Testis (tissue), 2 donors: ENCODE measurements at regions not wholly inside any gene's neighbourhood (a gene's known extent, or its start where the extent isn't known, plus 50 kb on each side); places are given as distances from the start of the nearest gene placed in this dataset.

Experiments
- POLR2A ChIP-seq: fragments of 450-650 bp; IDR thresholded peaks from one replicate; pipeline ENCODE4 v1.6.1; 2017; ENCODE audit warnings: antibody characterized with exemption, mild to moderate bottlenecking, moderate library complexity
- TF ChIP-seq, protein P1 (sequence below), 3 experiments: fragments of 450-650 bp in 2 of 3; fragments of 200-600 bp in 1 of 3; sonication (generic) in 1 of 3; IDR thresholded peaks; one replicate each; pipeline ENCODE4 v1.5.1; 2016 to 2019; ENCODE audit warnings: antibody characterized with exemption in 3 of 3, mild to moderate bottlenecking in 2 of 3, moderate library complexity in 1 of 3

DNA sequence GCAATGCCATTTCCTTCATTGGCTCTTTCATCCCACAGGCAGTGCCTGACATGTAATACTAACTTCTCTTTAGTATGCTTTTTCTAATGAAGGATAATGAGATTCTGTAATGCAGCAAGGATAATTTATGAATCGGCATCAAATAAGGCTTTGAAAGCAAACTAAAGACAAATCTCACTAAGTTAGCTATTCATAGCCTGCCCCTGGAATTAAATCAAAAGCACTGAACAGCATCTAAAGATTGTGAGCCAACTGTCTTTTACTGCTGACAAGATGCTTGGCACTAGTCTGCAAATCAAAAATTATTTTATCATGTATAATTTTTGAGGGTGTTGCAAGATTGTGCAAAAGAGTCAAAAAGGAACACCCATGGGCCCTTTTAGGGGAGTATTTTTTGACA lies 265.0 kb downstream of the CASP12 start:
- no peak for TF ChIP-seq POLR2A
- TF ChIP-seq, protein P1, sequence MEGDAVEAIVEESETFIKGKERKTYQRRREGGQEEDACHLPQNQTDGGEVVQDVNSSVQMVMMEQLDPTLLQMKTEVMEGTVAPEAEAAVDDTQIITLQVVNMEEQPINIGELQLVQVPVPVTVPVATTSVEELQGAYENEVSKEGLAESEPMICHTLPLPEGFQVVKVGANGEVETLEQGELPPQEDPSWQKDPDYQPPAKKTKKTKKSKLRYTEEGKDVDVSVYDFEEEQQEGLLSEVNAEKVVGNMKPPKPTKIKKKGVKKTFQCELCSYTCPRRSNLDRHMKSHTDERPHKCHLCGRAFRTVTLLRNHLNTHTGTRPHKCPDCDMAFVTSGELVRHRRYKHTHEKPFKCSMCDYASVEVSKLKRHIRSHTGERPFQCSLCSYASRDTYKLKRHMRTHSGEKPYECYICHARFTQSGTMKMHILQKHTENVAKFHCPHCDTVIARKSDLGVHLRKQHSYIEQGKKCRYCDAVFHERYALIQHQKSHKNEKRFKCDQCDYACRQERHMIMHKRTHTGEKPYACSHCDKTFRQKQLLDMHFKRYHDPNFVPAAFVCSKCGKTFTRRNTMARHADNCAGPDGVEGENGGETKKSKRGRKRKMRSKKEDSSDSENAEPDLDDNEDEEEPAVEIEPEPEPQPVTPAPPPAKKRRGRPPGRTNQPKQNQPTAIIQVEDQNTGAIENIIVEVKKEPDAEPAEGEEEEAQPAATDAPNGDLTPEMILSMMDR (IDR thresholded peaks at IDR 0.05) = no peak
